Neural progenitor cell (in vitro differentiated cells): ENCODE measurements at regions not wholly inside any gene's neighbourhood (a gene's known extent, or its start where the extent isn't known, plus 50 kb on each side); places are given as distances from the start of the nearest gene placed in this dataset.

ENCODE experiments used
- EZH2 ChIP-seq: fragments of 200-600 bp; sonication (generic); IDR thresholded peaks from 2 replicates; pipeline ENCODE4 v1.6.1; 2017; ENCODE audit warnings: antibody characterized with exemption, mild to moderate bottlenecking, moderate library complexity
- TF ChIP-seq, protein P1 (sequence below): fragments of 200-600 bp; sonication (generic); IDR thresholded peaks from 2 replicates; pipeline ENCODE4 v1.5.1; 2017; ENCODE audit warnings: antibody characterized with exemption, mild to moderate bottlenecking

- TF ChIP-seq, protein P1, sequence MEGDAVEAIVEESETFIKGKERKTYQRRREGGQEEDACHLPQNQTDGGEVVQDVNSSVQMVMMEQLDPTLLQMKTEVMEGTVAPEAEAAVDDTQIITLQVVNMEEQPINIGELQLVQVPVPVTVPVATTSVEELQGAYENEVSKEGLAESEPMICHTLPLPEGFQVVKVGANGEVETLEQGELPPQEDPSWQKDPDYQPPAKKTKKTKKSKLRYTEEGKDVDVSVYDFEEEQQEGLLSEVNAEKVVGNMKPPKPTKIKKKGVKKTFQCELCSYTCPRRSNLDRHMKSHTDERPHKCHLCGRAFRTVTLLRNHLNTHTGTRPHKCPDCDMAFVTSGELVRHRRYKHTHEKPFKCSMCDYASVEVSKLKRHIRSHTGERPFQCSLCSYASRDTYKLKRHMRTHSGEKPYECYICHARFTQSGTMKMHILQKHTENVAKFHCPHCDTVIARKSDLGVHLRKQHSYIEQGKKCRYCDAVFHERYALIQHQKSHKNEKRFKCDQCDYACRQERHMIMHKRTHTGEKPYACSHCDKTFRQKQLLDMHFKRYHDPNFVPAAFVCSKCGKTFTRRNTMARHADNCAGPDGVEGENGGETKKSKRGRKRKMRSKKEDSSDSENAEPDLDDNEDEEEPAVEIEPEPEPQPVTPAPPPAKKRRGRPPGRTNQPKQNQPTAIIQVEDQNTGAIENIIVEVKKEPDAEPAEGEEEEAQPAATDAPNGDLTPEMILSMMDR = no peak
- no peak for TF ChIP-seq EZH2
Measured at GRCh38 chr15:89395461-89395871, 60.8 kb upstream of the POLG start.
